ENCODE measurements at regions not wholly inside any gene's neighbourhood (a gene's known extent, or its start where the extent isn't known, plus 50 kb on each side); places are given as distances from the start of the nearest gene placed in this dataset.
"Not testable (repeated sequence)": the region's sequence is repeated elsewhere in the genome, so short reads cannot be mapped to it uniquely, and the experiment has no call there.

DNA sequence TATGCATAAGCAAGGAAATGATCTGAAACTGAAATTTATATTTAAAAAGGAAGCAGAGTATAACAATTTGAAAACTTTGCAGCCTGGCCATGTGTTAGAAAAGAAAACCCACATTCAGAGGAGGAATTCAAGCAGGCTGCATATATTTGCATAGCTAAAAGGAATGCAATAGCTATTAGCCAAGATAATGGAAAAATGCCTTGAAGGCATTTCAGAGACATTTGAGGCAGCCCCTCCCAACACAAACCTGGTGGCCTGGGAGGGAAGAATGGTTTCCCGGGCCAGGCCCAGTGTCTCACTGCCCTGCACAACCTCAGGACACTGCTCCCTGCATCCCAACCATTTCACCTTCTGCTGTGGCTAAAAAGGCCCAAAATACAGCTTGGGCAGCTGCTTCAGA, 136.8 kb downstream of the TYW3 start:
- peaks cover 87% of the 10 kb centered on the region for H3K9me3 Mint-ChIP-seq
- intact Hi-C loops (cut with micrococcal nuclease), result no loop called here
- H3K27me3 Mint-ChIP-seq, result no peaks in the 10 kb centered on the region
- no peak overlapping the region for H3K27ac Mint-ChIP-seq
- H3K4me3 Mint-ChIP-seq, result no peak overlapping the region
- H3K4me1 Mint-ChIP-seq (ENCODE audit: low read depth), result no peaks in the 10 kb centered on the region
- H3K36me3 Mint-ChIP-seq (ENCODE audit: low read depth), result no peaks in the 10 kb centered on the region

DNA sequence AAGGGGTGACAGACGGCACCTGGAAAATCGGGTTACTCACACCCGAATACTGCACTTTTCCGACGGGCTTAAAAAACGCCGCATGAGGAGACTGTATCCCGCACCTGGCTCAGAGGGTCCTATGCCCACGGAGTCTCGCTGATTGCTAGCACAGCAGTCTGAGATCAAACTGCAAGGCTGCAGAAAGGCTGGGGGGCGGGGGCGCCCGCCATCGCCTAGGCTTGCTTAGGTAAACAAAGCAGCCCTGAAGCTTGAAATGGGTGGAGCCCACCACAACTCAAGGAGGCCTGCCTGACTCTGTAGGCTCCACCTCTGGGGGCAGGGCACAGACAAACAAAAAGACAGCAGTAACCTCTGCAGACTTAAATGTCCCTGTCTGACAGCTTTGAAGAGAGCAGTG, 144.4 kb downstream of the TYW3 start:
- H3K27ac Mint-ChIP-seq; H3K27me3 Mint-ChIP-seq; H3K4me1 Mint-ChIP-seq (ENCODE audit: low read depth); H3K4me3 Mint-ChIP-seq; H3K36me3 Mint-ChIP-seq (ENCODE audit: low read depth); intact Hi-C loops (cut with micrococcal nuclease): not testable (repeated sequence)
- peaks cover 60% of the 10 kb centered on the region for H3K9me3 Mint-ChIP-seq

DNA sequence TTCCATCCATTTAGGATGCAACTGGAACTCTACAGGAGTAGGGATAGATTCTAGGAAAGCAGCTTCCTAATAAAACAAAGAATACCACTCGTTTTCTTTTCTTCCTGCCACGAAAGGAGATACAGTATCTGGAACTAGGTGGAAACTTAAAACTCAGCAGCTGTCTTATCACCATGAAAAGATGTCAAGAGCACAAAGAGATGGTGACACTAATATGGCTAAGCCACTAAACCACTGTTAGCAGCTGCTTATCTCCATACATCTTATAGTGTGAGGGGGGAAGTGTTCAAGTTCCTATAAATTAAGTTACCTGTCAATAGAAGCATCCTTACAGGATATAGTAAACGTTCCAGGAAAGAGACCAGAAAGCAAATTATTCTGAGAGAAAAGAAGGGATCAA, 162.5 kb downstream of the TYW3 start:
- H3K36me3 Mint-ChIP-seq (ENCODE audit: low read depth), result no peaks in the 10 kb centered on the region
- H3K4me1 Mint-ChIP-seq (ENCODE audit: low read depth), result no peaks in the 10 kb centered on the region
- intact Hi-C loops (cut with micrococcal nuclease), result no loop called here
- H3K4me3 Mint-ChIP-seq, result no peak overlapping the region
- H3K27me3 Mint-ChIP-seq, result no peaks in the 10 kb centered on the region
- H3K9me3 Mint-ChIP-seq, result peaks cover 27% of the 10 kb centered on the region
- no peak overlapping the region for H3K27ac Mint-ChIP-seq

DNA sequence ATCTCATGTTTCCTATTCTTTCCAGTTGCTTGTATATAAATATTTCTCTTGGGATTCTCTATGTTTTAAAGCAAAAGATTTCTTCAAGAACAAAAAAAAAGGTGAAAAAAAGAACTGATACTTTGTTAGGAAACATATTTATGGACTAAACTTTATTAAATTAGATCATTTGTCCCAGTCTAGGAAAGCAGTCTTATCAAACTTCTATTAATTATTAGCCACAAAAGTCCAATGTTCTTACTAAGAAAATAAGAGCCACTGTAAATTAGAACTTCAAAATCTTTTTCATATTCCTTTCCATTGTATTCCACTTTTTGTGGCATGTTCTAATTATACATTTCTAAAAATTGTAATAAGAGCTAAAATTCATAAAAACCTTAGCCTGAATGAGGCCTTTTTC, 175.2 kb downstream of the TYW3 start:
- no peak overlapping the region for H3K27ac Mint-ChIP-seq
- H3K27me3 Mint-ChIP-seq, result no peaks in the 10 kb centered on the region
- peaks cover 10% of the 10 kb centered on the region for H3K9me3 Mint-ChIP-seq
- no peaks in the 10 kb centered on the region for H3K36me3 Mint-ChIP-seq (ENCODE audit: low read depth)
- no peaks in the 10 kb centered on the region for H3K4me1 Mint-ChIP-seq (ENCODE audit: low read depth)
- intact Hi-C loops (cut with micrococcal nuclease), result no loop called here
- H3K4me3 Mint-ChIP-seq, result no peak overlapping the region

DNA sequence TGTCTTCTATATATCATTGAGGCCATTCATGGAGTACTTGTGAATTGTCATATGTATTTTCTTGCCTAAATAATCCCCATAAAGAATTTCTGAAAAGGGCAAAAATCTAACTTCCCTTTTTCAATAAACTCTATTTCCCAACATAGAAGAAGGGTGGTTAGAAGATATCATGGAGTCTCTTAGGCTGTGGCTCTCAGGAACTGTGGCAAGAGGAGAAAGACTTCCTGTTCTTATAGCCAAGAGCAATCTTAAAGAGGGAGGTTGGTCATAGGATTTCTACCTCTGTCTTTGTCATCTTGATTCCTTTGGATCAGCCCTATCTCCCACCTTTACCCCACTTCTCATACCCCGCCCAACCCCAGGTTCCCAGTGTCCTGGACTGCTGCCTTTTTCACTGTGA, 175.8 kb downstream of the TYW3 start:
- Mint-ChIP-seq H3K4me1 (ENCODE audit: low read depth) (no peaks in the 10 kb centered on the region), H3K4me3 (no peak overlapping the region), H3K27me3 (no peaks in the 10 kb centered on the region), H3K36me3 (ENCODE audit: low read depth) (no peaks in the 10 kb centered on the region), H3K27ac (no peak overlapping the region), H3K9me3 (peaks cover 17% of the 10 kb centered on the region)
- intact Hi-C loops (cut with micrococcal nuclease), result no loop called here

DNA sequence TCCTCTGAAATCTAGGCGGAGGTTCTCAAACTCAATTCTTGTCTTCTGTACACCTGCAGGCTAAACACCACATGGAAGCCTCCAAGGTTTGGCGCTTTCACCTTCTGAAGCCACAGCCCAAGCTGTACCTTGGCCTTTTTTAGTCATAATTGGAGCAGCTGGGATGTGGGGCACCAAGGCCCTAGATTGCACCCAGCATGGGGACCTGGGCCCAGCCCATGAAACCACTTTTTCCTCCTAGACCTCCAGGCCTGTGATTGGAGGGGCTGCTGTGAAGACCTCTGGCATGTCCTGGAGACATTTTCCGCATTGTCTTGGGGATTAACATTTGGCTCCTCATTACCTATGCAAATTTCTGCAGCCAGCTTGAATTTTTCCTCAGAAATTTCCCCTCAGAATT, 181.0 kb downstream of the TYW3 start:
- intact Hi-C loops (cut with micrococcal nuclease), result no loop called here
- H3K27ac Mint-ChIP-seq, result no peak overlapping the region
- H3K4me1 Mint-ChIP-seq (ENCODE audit: low read depth), result no peaks in the 10 kb centered on the region
- H3K4me3 Mint-ChIP-seq, result no peak overlapping the region
- H3K36me3 Mint-ChIP-seq (ENCODE audit: low read depth), result no peaks in the 10 kb centered on the region
- H3K9me3 Mint-ChIP-seq, result peaks cover 64% of the 10 kb centered on the region
- no peaks in the 10 kb centered on the region for H3K27me3 Mint-ChIP-seq

DNA sequence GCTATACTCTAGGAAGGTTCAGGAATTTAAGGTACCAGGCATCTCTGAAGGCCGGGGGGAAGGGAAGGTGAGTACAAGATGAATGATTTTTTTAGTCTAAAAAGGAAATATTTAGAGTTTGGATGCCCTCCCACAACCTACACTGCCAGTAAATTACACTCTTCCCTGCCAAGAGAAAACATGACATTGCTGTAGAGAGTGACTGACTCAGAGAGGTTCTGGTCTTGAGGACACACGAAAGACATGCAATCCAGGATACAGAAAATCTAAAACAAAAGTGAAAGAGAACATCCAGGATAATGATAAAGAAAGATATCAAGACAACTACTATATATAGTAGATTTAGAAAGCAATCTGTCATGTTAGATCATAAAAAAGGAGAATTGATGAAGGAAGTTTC, 200.5 kb downstream of the TYW3 start:
- no peaks in the 10 kb centered on the region for H3K4me1 Mint-ChIP-seq (ENCODE audit: low read depth)
- peaks cover 9% of the 10 kb centered on the region for H3K9me3 Mint-ChIP-seq
- no peak overlapping the region for H3K27ac Mint-ChIP-seq
- H3K27me3 Mint-ChIP-seq, result no peaks in the 10 kb centered on the region
- no peak overlapping the region for H3K4me3 Mint-ChIP-seq
- intact Hi-C loops (cut with micrococcal nuclease), result no loop called here
- no peaks in the 10 kb centered on the region for H3K36me3 Mint-ChIP-seq (ENCODE audit: low read depth)

DNA sequence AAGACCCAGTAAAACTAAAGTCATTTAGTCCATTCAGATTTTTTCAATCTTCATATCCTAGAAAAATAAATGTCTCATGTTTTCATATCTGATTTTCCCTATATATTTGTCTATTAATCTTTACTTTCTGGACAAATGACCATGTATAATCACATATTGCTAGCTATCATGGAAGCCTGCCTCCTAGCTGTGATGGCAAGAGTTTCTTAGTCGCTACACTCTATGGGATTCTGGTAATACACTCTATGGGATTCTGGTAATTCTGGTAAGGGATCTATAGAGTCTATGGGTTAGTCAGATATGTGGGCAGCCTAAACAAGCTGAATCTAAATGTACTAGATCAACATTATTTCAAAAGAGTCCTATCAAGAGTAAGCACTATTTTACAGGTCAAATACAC, 198.7 kb upstream of the LHX8 start:
- intact Hi-C loops (cut with micrococcal nuclease), result no loop called here
- Mint-ChIP-seq H3K27ac (no peak overlapping the region), H3K27me3 (no peaks in the 10 kb centered on the region), H3K4me3 (no peak overlapping the region), H3K4me1 (ENCODE audit: low read depth) (no peaks in the 10 kb centered on the region), H3K9me3 (peaks cover 9% of the 10 kb centered on the region), H3K36me3 (ENCODE audit: low read depth) (no peaks in the 10 kb centered on the region)

DNA sequence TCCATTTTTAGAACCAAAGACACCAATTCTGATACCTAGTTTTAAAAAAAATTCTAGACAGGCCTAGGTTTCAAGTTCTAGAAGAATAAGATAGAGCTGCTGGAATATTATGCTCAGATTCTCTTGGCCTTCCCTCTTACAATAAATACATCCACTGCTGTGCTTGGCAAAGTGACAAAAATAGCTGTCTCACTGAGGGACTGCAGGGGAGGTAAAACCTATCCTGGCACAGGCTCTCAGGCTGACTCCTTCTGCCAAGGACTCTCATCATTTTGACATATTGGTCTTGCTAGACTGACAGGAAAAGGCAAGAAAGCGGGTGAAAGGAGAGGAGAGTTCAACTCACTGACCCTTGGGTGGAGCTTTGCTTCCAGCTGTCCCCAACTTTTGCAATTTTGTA, 197.0 kb upstream of the LHX8 start:
- Mint-ChIP-seq H3K9me3 (no peaks in the 10 kb centered on the region), H3K27me3 (no peaks in the 10 kb centered on the region), H3K27ac (no peak overlapping the region), H3K4me1 (ENCODE audit: low read depth) (no peaks in the 10 kb centered on the region), H3K4me3 (no peak overlapping the region), H3K36me3 (ENCODE audit: low read depth) (no peaks in the 10 kb centered on the region)
- intact Hi-C loops (cut with micrococcal nuclease), result no loop called here

DNA sequence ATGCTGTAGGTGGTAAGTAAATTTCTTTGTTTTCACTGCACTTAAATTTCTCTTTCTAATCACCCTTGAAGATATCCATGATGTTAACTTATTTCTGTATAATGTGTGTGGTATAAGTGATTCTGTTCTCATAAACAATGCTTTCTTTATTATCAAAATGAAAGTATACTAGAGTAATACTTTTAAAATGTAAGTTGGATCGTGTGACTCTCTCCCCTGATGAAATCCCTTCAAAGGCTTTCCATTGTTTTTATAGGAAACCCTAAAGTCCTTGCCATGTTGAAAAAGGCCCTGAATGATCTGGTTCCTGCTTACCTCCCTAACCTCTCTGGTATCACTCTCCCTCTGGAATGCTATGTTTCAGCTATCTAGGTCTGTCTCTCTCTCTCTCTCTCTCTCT, 191.1 kb upstream of the LHX8 start:
- no peak overlapping the region for H3K27ac Mint-ChIP-seq
- H3K9me3 Mint-ChIP-seq, result peaks cover 9% of the 10 kb centered on the region
- no peaks in the 10 kb centered on the region for H3K4me1 Mint-ChIP-seq (ENCODE audit: low read depth)
- intact Hi-C loops (cut with micrococcal nuclease), result no loop called here
- no peak overlapping the region for H3K4me3 Mint-ChIP-seq
- no peaks in the 10 kb centered on the region for H3K27me3 Mint-ChIP-seq
- no peaks in the 10 kb centered on the region for H3K36me3 Mint-ChIP-seq (ENCODE audit: low read depth)

DNA sequence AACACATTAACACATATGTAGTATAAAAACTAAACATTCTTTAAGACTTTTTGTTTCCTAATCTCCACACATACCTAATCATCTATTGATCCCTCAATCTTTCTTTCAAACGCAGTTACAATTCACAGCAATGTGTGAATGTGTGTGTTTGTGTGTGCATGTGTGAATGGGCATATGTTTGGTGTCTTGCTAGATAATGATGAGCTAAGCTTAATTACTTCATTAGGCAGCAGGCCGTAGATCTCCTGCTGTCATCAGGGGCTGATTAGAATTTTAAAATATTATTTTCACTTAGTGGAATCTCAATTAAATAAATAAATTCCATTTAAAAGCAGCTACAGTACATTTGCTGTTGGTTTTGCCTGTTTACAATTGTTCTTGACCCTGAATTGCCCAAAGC, 187.8 kb upstream of the LHX8 start:
- peaks cover 18% of the 10 kb centered on the region for H3K9me3 Mint-ChIP-seq
- intact Hi-C loops (cut with micrococcal nuclease), result no loop called here
- no peaks in the 10 kb centered on the region for H3K27me3 Mint-ChIP-seq
- no peak overlapping the region for H3K4me3 Mint-ChIP-seq
- H3K4me1 Mint-ChIP-seq (ENCODE audit: low read depth), result no peaks in the 10 kb centered on the region
- H3K36me3 Mint-ChIP-seq (ENCODE audit: low read depth), result no peaks in the 10 kb centered on the region
- H3K27ac Mint-ChIP-seq, result no peak overlapping the region

DNA sequence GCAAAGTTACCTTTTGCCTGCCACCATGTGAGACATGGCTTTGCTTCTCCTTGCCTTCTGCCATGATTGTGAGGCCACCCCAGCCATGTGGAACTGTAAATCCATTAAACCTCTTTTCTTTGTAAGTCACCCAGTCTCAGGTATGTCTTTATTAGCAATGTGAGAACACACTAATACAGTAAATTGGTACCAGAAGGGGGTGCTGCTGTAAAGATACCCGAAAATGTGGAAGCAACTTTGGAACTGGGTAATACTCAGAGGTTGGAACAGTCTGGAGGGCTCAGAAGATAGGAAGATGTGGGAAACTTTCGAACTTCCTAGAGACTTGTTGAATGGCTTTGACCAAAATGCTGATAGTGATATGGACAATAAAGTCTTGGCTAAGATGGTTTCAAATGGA, 184.8 kb upstream of the LHX8 start:
- H3K4me1 Mint-ChIP-seq (ENCODE audit: low read depth); H3K36me3 Mint-ChIP-seq (ENCODE audit: low read depth); intact Hi-C loops (cut with micrococcal nuclease); H3K27ac Mint-ChIP-seq; H3K4me3 Mint-ChIP-seq; H3K27me3 Mint-ChIP-seq: not testable (repeated sequence)
- H3K9me3 Mint-ChIP-seq, result peaks cover 21% of the 10 kb centered on the region

DNA sequence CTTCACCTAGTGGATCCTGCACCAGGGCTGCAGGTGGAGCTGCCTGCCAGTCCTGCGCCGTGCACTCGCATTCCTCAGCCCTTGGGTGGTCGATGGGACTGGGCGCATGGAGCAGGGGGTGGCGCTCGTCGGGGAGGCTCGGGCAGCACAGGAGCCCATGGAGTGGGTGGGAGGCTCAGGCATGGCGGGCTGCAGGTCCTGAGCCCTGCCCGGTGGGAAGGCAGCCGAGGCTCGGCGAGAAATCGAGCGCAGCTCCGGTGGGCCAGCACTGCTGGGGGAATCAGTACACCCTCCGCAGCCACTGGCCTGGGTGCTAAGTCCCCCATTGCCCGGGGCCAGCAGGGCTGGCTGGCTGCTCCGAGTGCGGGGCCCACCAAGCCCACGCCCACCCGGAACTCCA, 182.2 kb upstream of the LHX8 start:
- H3K27me3 Mint-ChIP-seq; H3K4me3 Mint-ChIP-seq; intact Hi-C loops (cut with micrococcal nuclease); H3K27ac Mint-ChIP-seq; H3K4me1 Mint-ChIP-seq (ENCODE audit: low read depth); H3K36me3 Mint-ChIP-seq (ENCODE audit: low read depth): not testable (repeated sequence)
- H3K9me3 Mint-ChIP-seq, result peaks cover 21% of the 10 kb centered on the region

DNA sequence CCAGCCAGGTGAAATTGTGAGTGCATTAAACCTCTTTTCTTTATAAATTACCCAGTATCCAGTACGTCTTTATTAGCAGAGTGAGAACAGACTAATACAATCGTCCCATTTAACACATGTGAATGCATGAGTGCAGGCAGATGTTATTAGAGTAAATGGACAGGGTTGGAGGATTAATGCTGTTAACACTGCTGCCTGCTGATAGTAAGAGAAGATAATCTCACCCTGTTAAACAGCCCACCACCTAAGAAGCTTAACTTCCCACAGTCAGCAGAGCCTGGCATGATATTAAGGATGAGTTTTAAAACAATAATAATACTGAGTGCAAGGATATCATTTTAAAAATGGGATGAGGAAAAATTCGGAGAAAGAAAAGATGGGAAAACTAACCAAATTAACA, 181.4 kb upstream of the LHX8 start:
- no peaks in the 10 kb centered on the region for H3K27me3 Mint-ChIP-seq
- peaks cover 21% of the 10 kb centered on the region for H3K9me3 Mint-ChIP-seq
- H3K27ac Mint-ChIP-seq, result no peak overlapping the region
- no peak overlapping the region for H3K4me3 Mint-ChIP-seq
- intact Hi-C loops (cut with micrococcal nuclease), result no loop called here
- H3K36me3 Mint-ChIP-seq (ENCODE audit: low read depth), result no peaks in the 10 kb centered on the region
- H3K4me1 Mint-ChIP-seq (ENCODE audit: low read depth), result no peaks in the 10 kb centered on the region

DNA sequence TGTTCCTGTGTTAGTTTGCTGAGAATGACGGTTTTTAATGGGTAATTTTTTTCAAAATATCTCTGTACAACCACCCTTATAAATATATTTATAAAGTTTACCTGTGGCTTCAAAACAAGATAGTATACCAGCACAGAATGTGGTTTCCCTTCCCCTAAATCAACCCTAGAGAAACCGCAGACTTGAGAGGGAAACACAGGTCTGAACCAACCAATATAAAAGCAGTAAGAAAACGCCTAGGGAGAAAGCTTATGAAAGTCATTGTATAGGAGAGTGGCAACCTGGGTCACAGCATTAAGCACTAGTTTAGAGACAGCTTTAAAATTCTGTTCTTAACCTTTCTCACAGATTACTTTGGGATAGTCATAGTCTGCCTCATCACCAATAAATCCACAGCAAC, 180.6 kb upstream of the LHX8 start:
- Mint-ChIP-seq H3K27me3 (no peaks in the 10 kb centered on the region), H3K4me3 (no peak overlapping the region), H3K36me3 (ENCODE audit: low read depth) (no peaks in the 10 kb centered on the region), H3K4me1 (ENCODE audit: low read depth) (no peaks in the 10 kb centered on the region), H3K27ac (no peak overlapping the region), H3K9me3 (peaks cover 21% of the 10 kb centered on the region)
- intact Hi-C loops (cut with micrococcal nuclease), result no loop called here

DNA sequence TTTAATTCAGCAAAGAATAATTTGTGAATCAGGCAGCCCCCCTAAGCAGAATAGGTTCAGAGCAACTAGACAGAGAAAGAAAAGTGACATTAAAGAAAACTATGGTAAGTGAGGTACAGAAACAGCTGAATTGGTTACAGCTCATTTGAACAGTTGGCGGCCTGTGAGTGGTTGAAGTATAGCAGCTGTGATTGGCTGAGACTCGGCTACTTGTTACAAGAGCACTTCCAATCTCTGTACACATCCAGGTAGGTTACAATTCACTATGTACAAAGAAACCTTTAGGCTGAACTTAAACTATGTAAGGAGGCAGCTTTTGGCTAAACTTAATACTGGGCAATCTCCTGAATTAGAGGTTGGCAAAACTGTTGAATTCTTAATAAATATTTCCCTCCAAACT, 171.1 kb upstream of the LHX8 start:
- no peak overlapping the region for H3K4me3 Mint-ChIP-seq
- no peaks in the 10 kb centered on the region for H3K4me1 Mint-ChIP-seq (ENCODE audit: low read depth)
- intact Hi-C loops (cut with micrococcal nuclease), result no loop called here
- H3K36me3 Mint-ChIP-seq (ENCODE audit: low read depth), result no peaks in the 10 kb centered on the region
- H3K9me3 Mint-ChIP-seq, result no peaks in the 10 kb centered on the region
- no peaks in the 10 kb centered on the region for H3K27me3 Mint-ChIP-seq
- H3K27ac Mint-ChIP-seq, result no peak overlapping the region
